Epithelial cell of esophagus (primary cell): ENCODE measurements at regions not wholly inside any gene's neighbourhood (a gene's known extent, or its start where the extent isn't known, plus 50 kb on each side); places are given as distances from the start of the nearest gene placed in this dataset.

Experiments
- DNase-seq: peaks from one replicate; pipeline ENCODE4 v3.0.0; 2010; ENCODE audit warnings: low read depth
- H3K4me3 ChIP-seq: 2 replicates; pipeline ENCODE4 v1.5.1; 2011; ENCODE audit warnings: mild to moderate bottlenecking, low read length, control low read depth
- TF ChIP-seq, protein P1 (sequence below): IDR thresholded peaks from 2 replicates; pipeline ENCODE4 v1.5.1; 2011; ENCODE audit warnings: low read depth, mild to moderate bottlenecking, low read length, control low read depth, inconsistent platforms; ENCODE audit not compliant: insufficient read depth; ENCODE audit errors: missing control alignments

- no peak overlapping the region for H3K4me3 ChIP-seq
- TF ChIP-seq, protein P1, sequence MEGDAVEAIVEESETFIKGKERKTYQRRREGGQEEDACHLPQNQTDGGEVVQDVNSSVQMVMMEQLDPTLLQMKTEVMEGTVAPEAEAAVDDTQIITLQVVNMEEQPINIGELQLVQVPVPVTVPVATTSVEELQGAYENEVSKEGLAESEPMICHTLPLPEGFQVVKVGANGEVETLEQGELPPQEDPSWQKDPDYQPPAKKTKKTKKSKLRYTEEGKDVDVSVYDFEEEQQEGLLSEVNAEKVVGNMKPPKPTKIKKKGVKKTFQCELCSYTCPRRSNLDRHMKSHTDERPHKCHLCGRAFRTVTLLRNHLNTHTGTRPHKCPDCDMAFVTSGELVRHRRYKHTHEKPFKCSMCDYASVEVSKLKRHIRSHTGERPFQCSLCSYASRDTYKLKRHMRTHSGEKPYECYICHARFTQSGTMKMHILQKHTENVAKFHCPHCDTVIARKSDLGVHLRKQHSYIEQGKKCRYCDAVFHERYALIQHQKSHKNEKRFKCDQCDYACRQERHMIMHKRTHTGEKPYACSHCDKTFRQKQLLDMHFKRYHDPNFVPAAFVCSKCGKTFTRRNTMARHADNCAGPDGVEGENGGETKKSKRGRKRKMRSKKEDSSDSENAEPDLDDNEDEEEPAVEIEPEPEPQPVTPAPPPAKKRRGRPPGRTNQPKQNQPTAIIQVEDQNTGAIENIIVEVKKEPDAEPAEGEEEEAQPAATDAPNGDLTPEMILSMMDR = no peak
- no peak for DNase-seq
Observed at GRCh38 chr5:63554191-63554590, 408.1 kb downstream of the HTR1A start.

GRCh38 chr5:63553073-63553472, 409.2 kb downstream of the HTR1A start:
- peak; percentile 29 for DNase-seq
- TF ChIP-seq, protein P1 = no peak
- H3K4me3 ChIP-seq = no peak overlapping the region

GRCh38 chr5:63535840-63536602, 426.2 kb downstream of the HTR1A start:
- DNase-seq = no peak
- TF ChIP-seq, protein P1 = no peak
- H3K4me3 ChIP-seq = no peak overlapping the region

DNA sequence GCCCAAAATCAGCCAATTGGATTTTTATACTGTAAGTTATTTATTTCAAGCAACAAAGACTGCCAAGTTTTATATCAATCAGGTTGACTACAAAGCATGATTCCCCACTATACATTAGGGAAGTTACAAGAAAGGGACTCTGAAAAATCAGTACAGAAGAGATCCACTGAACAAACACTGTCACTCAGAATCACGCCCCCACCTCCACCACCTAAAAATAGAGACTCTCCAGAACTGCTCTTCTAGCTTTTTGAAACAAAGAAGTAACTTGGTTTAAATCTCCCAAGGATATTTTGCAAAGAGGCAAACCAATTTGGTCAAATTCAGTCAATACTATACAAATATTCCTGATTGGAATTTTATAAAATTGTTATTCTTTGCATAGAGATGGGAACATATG, 438.0 kb downstream of the HTR1A start:
- DNase-seq = no peak
- H3K4me3 ChIP-seq = no peak overlapping the region
- TF ChIP-seq, protein P1 = no peak

DNA sequence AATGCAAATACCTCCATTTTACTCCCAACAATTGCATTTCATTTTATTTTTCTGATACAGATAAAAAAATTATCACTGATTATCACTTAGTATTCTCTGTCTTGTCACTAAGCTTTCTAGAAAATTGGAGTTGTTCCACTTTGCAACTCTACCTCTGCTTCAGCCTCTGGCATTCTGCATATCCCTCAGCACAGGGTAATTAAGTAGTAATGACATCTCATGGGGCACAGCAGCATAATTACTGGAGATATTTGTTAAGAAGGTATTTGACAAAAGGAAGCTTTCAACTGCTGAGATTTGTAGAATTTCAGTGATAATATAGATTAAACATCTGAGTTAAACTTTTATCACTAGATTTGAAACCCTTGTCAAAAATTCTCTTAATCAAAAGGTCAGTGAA, 446.2 kb downstream of the HTR1A start:
- no peak overlapping the region for H3K4me3 ChIP-seq
- TF ChIP-seq, protein P1 = no peak
- no peak for DNase-seq

- DNase-seq = no peak
- H3K4me3 ChIP-seq = no peak overlapping the region
- TF ChIP-seq, protein P1 = no peak
Observed at GRCh38 chr5:63500242-63500641, 462.0 kb downstream of the HTR1A start.

- no peak for DNase-seq
- TF ChIP-seq, protein P1 = no peak
- H3K4me3 ChIP-seq = no peak overlapping the region
Observed at GRCh38 chr5:63495225-63495624, 467.0 kb downstream of the HTR1A start.
